H1 (cell line): ENCODE measurements at regions not wholly inside any gene's neighbourhood (a gene's known extent, or its start where the extent isn't known, plus 50 kb on each side); places are given as distances from the start of the nearest gene placed in this dataset.

Source experiments
- CTCF ChIA-PET: fragments of 300-600 bp; sonication (Branson Sonifier 250); formaldehyde crosslinking; loops from one replicate; lab custom pipeline; 2021; ENCODE audit not compliant: partially characterized antibody; lab: Charles Lee
- POLR2A ChIA-PET: fragments of 300-600 bp; sonication (Branson Sonifier 250); formaldehyde crosslinking; loops from one replicate; lab custom pipeline; 2021; ENCODE audit warnings: inconsistent platforms; ENCODE audit not compliant: partially characterized antibody; lab: Charles Lee
- DNase-seq, 2 experiments: peaks; one replicate each; pipeline versions ENCODE4 v3.0.0 to v3.0.0-alpha.2; 2010 to 2022; ENCODE audit warnings: low spot score in 2 of 2, low read depth in 1 of 2, mixed read lengths in 1 of 2
- FAIRE-seq: peaks from 2 replicates; lab custom pipeline; 2011; peaks lifted over from hg19 to GRCh38; lab: Jason Lieb, UNC
- H2AFZ ChIP-seq: 2 replicates; pipeline ENCODE4 v1.8.1; 2012; ENCODE audit warnings: low read length, inconsistent platforms
- H2AK5ac ChIP-seq: 2 replicates; pipeline ENCODE4 v1.6.1; 2013; ENCODE audit warnings: low read depth, low read length
- H2BK120ac ChIP-seq: replicated peaks from 2 replicates; pipeline ENCODE3; 2013; ENCODE audit warnings: low read depth, low read length, inconsistent platforms
- H2BK12ac ChIP-seq: 2 replicates; pipeline ENCODE4 v1.6.1; 2013; ENCODE audit warnings: low read depth, low read length
- H2BK15ac ChIP-seq: 2 replicates; pipeline ENCODE4 v1.6.1; 2013; ENCODE audit warnings: low read length
- H2BK20ac ChIP-seq: 2 replicates; pipeline ENCODE4 v1.6.1; 2013; ENCODE audit warnings: low read length
- H2BK5ac ChIP-seq: 2 replicates; pipeline ENCODE4 v1.6.1; 2013; ENCODE audit warnings: low read depth, low read length
- H3K14ac ChIP-seq: 2 replicates; pipeline ENCODE4 v1.6.1; 2013; ENCODE audit warnings: inconsistent platforms; ENCODE audit not compliant: insufficient read length
- H3K18ac ChIP-seq: 2 replicates; pipeline ENCODE4 v1.6.1; 2013; ENCODE audit warnings: low read length; ENCODE audit errors: extremely low read depth
- H3K23ac ChIP-seq: 2 replicates; pipeline ENCODE4 v1.6.1; 2013; ENCODE audit warnings: inconsistent platforms; ENCODE audit not compliant: insufficient read length
- H3K23me2 ChIP-seq: 2 replicates; pipeline ENCODE4 v1.6.1; 2013; ENCODE audit warnings: low read depth, low read length
- H3K27ac ChIP-seq: 2 replicates; pipeline ENCODE4 v1.6.1; 2011; ENCODE audit warnings: low read depth, low read length, inconsistent platforms
- H3K27me3 ChIP-seq, 4 experiments: replicated peaks in 1 of 4; 1 replicate in 1 of 4; 2 replicates in 3 of 4; pipeline versions ENCODE4 v1.6.1 to v1.8.1; 2011 to 2013; ENCODE audit warnings: low read length in 3 of 4, mild to moderate bottlenecking in 3 of 4, inconsistent platforms in 2 of 4, mixed read lengths in 2 of 4, moderate library complexity in 1 of 4; ENCODE audit not compliant: control insufficient read depth in 3 of 4, insufficient read depth in 3 of 4; ENCODE audit errors: extremely low read depth in 1 of 4
- H3K36me3 ChIP-seq, 4 experiments: 2 replicates each; pipeline versions ENCODE4 v1.6.1 to v1.8.1; 2011 to 2013; ENCODE audit warnings: mild to moderate bottlenecking in 4 of 4, low read length in 3 of 4, moderate library complexity in 2 of 4, control low read depth in 1 of 4, inconsistent platforms in 1 of 4; ENCODE audit not compliant: insufficient read depth in 4 of 4, control insufficient read depth in 2 of 4
- H3K4ac ChIP-seq: replicated peaks from 2 replicates; pipeline ENCODE3; 2013; ENCODE audit warnings: low read length, low read depth, mixed read lengths, inconsistent platforms; ENCODE audit not compliant: insufficient read length
- H3K4me1 ChIP-seq, 4 experiments: replicated peaks in 1 of 4; 1 replicate in 1 of 4; 2 replicates in 3 of 4; pipeline versions ENCODE4 v1.6.1 to v1.8.1; 2011 to 2013; ENCODE audit warnings: low read length in 3 of 4, inconsistent platforms in 2 of 4, mixed read lengths in 1 of 4; ENCODE audit not compliant: insufficient read depth in 4 of 4, control insufficient read depth in 3 of 4
- H3K4me2 ChIP-seq, 2 experiments: 2 replicates each; pipeline versions ENCODE4 v1.6.1 to v1.8.1; 2011 to 2013; ENCODE audit warnings: low read depth in 2 of 2, low read length in 2 of 2, control low read depth in 1 of 2, inconsistent platforms in 1 of 2, mild to moderate bottlenecking in 1 of 2; ENCODE audit not compliant: insufficient read depth in 1 of 2
- H3K4me3 ChIP-seq, 4 experiments: fragments of 200-600, 300-600 bp in 1 of 4; sonication (generic), shearing (Covaris generic), sonication (Bioruptor Twin) in 1 of 4; 2 replicates each; pipeline versions ENCODE4 v1.5.1 to v1.8.1; 2011 to 2016; ENCODE audit warnings: low read length in 4 of 4, low read depth in 3 of 4, control low read depth in 2 of 4, inconsistent platforms in 2 of 4, mild to moderate bottlenecking in 2 of 4, mixed read lengths in 1 of 4, moderate library complexity in 1 of 4; ENCODE audit not compliant: insufficient read depth in 2 of 4; ENCODE audit errors: extremely low read depth in 1 of 4
- H3K56ac ChIP-seq: replicated peaks from 2 replicates; pipeline ENCODE3; 2013; ENCODE audit warnings: low read depth, mild to moderate bottlenecking, mixed read lengths, low read length, inconsistent platforms; ENCODE audit not compliant: insufficient read length
- H3K79me1 ChIP-seq: 2 replicates; pipeline ENCODE4 v1.6.1; 2013; ENCODE audit warnings: low read depth, low read length, control low read depth
- H3K79me2 ChIP-seq, 2 experiments: 2 replicates each; pipeline versions ENCODE4 v1.6.1 to v1.8.1; 2012 to 2013; ENCODE audit warnings: low read length in 2 of 2, mild to moderate bottlenecking in 2 of 2, inconsistent platforms in 1 of 2; ENCODE audit not compliant: insufficient read depth in 2 of 2, control insufficient read depth in 1 of 2
- H3K9ac ChIP-seq, 4 experiments: replicated peaks in 1 of 4; 1 replicate in 1 of 4; 2 replicates in 3 of 4; pipeline versions ENCODE4 v1.6.1 to v1.8.1; 2011 to 2013; ENCODE audit warnings: low read depth in 3 of 4, low read length in 3 of 4, control low read depth in 2 of 4, mild to moderate bottlenecking in 2 of 4, moderate library complexity in 2 of 4, inconsistent platforms in 1 of 4; ENCODE audit errors: extremely low read depth in 1 of 4
- H3K9me3 ChIP-seq, 2 experiments: 2 replicates each; pipeline versions ENCODE4 v1.6.1 to v1.8.1; 2012 to 2013; ENCODE audit warnings: mild to moderate bottlenecking in 2 of 2, moderate library complexity in 2 of 2, control low read depth in 1 of 2, inconsistent platforms in 1 of 2, low read depth in 1 of 2, low read length in 1 of 2, mixed read lengths in 1 of 2; ENCODE audit not compliant: insufficient read depth in 2 of 2
- H4K20me1 ChIP-seq, 2 experiments: replicated peaks in 1 of 2; 2 replicates each; pipeline versions ENCODE3 to v1.8.1; 2011 to 2013; ENCODE audit warnings: inconsistent platforms in 2 of 2, low read length in 2 of 2, mild to moderate bottlenecking in 1 of 2; ENCODE audit not compliant: insufficient read depth in 2 of 2, control insufficient read depth in 1 of 2
- H4K5ac ChIP-seq: 2 replicates; pipeline ENCODE4 v1.6.1; 2013; ENCODE audit warnings: low read length, low read depth, mixed read lengths, inconsistent platforms; ENCODE audit not compliant: insufficient read length
- H4K8ac ChIP-seq: 2 replicates; pipeline ENCODE4 v1.8.0; 2013; ENCODE audit warnings: mild to moderate bottlenecking, moderate library complexity, low read length, inconsistent platforms; ENCODE audit not compliant: insufficient read depth; ENCODE audit errors: extremely low read depth
- H4K91ac ChIP-seq: replicated peaks from 2 replicates; pipeline ENCODE3; 2013; ENCODE audit warnings: low read length, mixed read lengths, inconsistent platforms; ENCODE audit not compliant: insufficient read length
- BACH1 ChIP-seq: IDR thresholded peaks from 2 replicates; pipeline ENCODE4 v1.6.1; 2012; ENCODE audit warnings: low read length, improper control_type of control experiment
- CBX5 ChIP-seq: fragments of 300-800, 300-1000 bp; sonication (generic); IDR thresholded peaks from 2 replicates; pipeline ENCODE4 v1.7.1; 2016; ENCODE audit warnings: antibody characterized with exemption, low read length, low read depth
- CHD1 ChIP-seq: IDR thresholded peaks from 2 replicates; pipeline ENCODE4 v1.6.1; 2012; ENCODE audit warnings: low read depth, low read length, improper control_type of control experiment
- EGR1 ChIP-seq: IDR thresholded peaks from 2 replicates; pipeline ENCODE4 v1.6.1; 2011; ENCODE audit warnings: low read depth, low read length, borderline replicate concordance
- EP300 ChIP-seq, 2 experiments: IDR thresholded peaks; 1 replicate in 1 of 2; 2 replicates in 1 of 2; pipeline ENCODE4 v1.6.1; 2011 to 2012; ENCODE audit warnings: low read depth in 2 of 2, low read length in 2 of 2, mild to moderate bottlenecking in 2 of 2, borderline replicate concordance in 1 of 2, inconsistent platforms in 1 of 2, moderate library complexity in 1 of 2
- KDM4A ChIP-seq: IDR thresholded peaks from one replicate; pipeline ENCODE4 v1.7.1; 2012; ENCODE audit warnings: low read depth, mild to moderate bottlenecking, moderate library complexity, low read length, inconsistent platforms; ENCODE audit not compliant: severe bottlenecking
- KDM5A ChIP-seq: fragments of 200-600 bp; IDR thresholded peaks from 2 replicates; pipeline ENCODE4 v1.7.1; 2012; ENCODE audit warnings: mild to moderate bottlenecking, low read length, inconsistent platforms, mixed read lengths
- NRF1 ChIP-seq: IDR thresholded peaks from 2 replicates; pipeline ENCODE4 v1.6.1; 2011; ENCODE audit warnings: mild to moderate bottlenecking, low read depth, low read length, improper control_type of control experiment
- RBBP5 ChIP-seq: IDR thresholded peaks from 2 replicates; pipeline ENCODE4 v1.7.1; 2012; ENCODE audit warnings: low read depth, mild to moderate bottlenecking, inconsistent platforms, low read length, moderate library complexity, borderline replicate concordance
- RFX5 ChIP-seq: IDR thresholded peaks from 2 replicates; pipeline ENCODE4 v1.6.1; 2011; ENCODE audit warnings: low read depth, low read length, improper control_type of control experiment, borderline replicate concordance
- SIN3A ChIP-seq, 2 experiments: IDR thresholded peaks in 1 of 2; conservative IDR thresholded peaks in 1 of 2; 2 replicates each; pipeline ENCODE4 v1.6.1; 2011 to 2012; ENCODE audit warnings: low read length in 2 of 2, improper control_type of control experiment in 1 of 2, low read depth in 1 of 2, mild to moderate bottlenecking in 1 of 2
- SP4 ChIP-seq: IDR thresholded peaks from 2 replicates; pipeline ENCODE4 v1.6.1; 2012; ENCODE audit warnings: low read length, inconsistent platforms
- TAF7 ChIP-seq: optimal IDR thresholded peaks from 2 replicates; pipeline ENCODE3; 2011; ENCODE audit warnings: low read depth, mild to moderate bottlenecking, inconsistent platforms, low read length, moderate library complexity, borderline replicate concordance
- TCF12 ChIP-seq: IDR thresholded peaks from 2 replicates; pipeline ENCODE4 v1.6.1; 2011; ENCODE audit warnings: low read depth, mild to moderate bottlenecking, low read length
- TEAD4 ChIP-seq: IDR thresholded peaks from 2 replicates; pipeline ENCODE4 v1.6.1; 2012; ENCODE audit warnings: low read depth, low read length, inconsistent platforms, mixed read lengths
- WGBS, 2 experiments: shearing (Covaris generic) in 1 of 2; methylation state at CpG; one replicate each; pipeline versions ENCODE4 v1.1.6 to v1.1.7; 2013 to 2015; ENCODE audit warnings: low lambda C conversion rate in 2 of 2, mixed read lengths in 2 of 2, inconsistent platforms in 1 of 2, low coverage in 1 of 2, missing lambda C conversion rate in 1 of 2; ENCODE audit not compliant: insufficient replicate concordance in 2 of 2, insufficient coverage in 1 of 2, insufficient read length in 1 of 2; ENCODE audit errors: extremely low coverage in 1 of 2, missing lambda C conversion rate in 1 of 2; 5-methylcytosine and 5-hydroxymethylcytosine counted together

GRCh38 chrX:36528661-36529060 lies 479.5 kb upstream of the FAM47C start:
- H2BK15ac ChIP-seq, result no peak overlapping the region
- no peaks in the 10 kb centered on the region for H3K79me1 ChIP-seq
- H2BK12ac ChIP-seq, result no peak overlapping the region
- H3K9me3 ChIP-seq, result no peaks in the 10 kb centered on the region
- WGBS, 2 experiments, result 89% methylated on average over 1 of the region's 1 CpG; no CpG with 5 or more reads in 1 of the 2 experiments
- no peak overlapping the region for H3K9ac ChIP-seq
- H4K8ac ChIP-seq, result no peak overlapping the region
- H2AFZ ChIP-seq, result no peak overlapping the region
- H3K36me3 ChIP-seq, result no peaks in the 10 kb centered on the region
- no peak overlapping the region for H3K27ac ChIP-seq
- CTCF ChIA-PET, result no interaction called here
- no peak overlapping the region for H3K4ac ChIP-seq
- no peak overlapping the region for H2AK5ac ChIP-seq
- H2BK20ac ChIP-seq, result no peak overlapping the region
- H3K4me1 ChIP-seq, result no peaks in the 10 kb centered on the region
- H3K4me2 ChIP-seq, result no peak overlapping the region
- no peak overlapping the region for H3K14ac ChIP-seq
- no peak overlapping the region for H2BK5ac ChIP-seq
- no peak overlapping the region for H3K23ac ChIP-seq
- no peak overlapping the region for H4K5ac ChIP-seq
- H3K56ac ChIP-seq, result no peak overlapping the region
- H4K91ac ChIP-seq, result no peak overlapping the region
- POLR2A ChIA-PET, result no interaction called here
- no peaks in the 10 kb centered on the region for H3K23me2 ChIP-seq
- no peak for FAIRE-seq
- no peaks in the 10 kb centered on the region for H3K79me2 ChIP-seq
- H3K18ac ChIP-seq, result no peak overlapping the region
- no peaks in the 10 kb centered on the region for H4K20me1 ChIP-seq
- H3K27me3 ChIP-seq, result no peaks in the 10 kb centered on the region
- H3K4me3 ChIP-seq, result no peak overlapping the region
- no peak for DNase-seq
- H2BK120ac ChIP-seq, result no peak overlapping the region
- TF ChIP-seq CBX5, result no peak
- no peak for TF ChIP-seq TEAD4
- TF ChIP-seq TCF12, result no peak
- TF ChIP-seq EP300 (IDR thresholded peaks at IDR 0.05; ENCODE audit: borderline replicate concordance in 1 of 2, low read depth in 2 of 2, low read length in 2 of 2), result no peak
- TF ChIP-seq TAF7, result no peak
- no peak for TF ChIP-seq KDM4A
- no peak for TF ChIP-seq SP4
- TF ChIP-seq BACH1, result no peak
- TF ChIP-seq RFX5, result no peak
- TF ChIP-seq NRF1, result no peak
- no peak for TF ChIP-seq EGR1
- no peak for TF ChIP-seq CHD1
- TF ChIP-seq KDM5A, result no peak
- no peak for TF ChIP-seq RBBP5
- TF ChIP-seq SIN3A (conservative IDR thresholded peaks at IDR 0.05 in 1 of 2, IDR thresholded peaks at IDR 0.05 in 1 of 2; ENCODE audit: low read depth in 1 of 2, low read length in 2 of 2), result no peak
